ENCODE measurements at regions not wholly inside any gene's neighbourhood (a gene's known extent, or its start where the extent isn't known, plus 50 kb on each side); places are given as distances from the start of the nearest gene placed in this dataset.

DNA sequence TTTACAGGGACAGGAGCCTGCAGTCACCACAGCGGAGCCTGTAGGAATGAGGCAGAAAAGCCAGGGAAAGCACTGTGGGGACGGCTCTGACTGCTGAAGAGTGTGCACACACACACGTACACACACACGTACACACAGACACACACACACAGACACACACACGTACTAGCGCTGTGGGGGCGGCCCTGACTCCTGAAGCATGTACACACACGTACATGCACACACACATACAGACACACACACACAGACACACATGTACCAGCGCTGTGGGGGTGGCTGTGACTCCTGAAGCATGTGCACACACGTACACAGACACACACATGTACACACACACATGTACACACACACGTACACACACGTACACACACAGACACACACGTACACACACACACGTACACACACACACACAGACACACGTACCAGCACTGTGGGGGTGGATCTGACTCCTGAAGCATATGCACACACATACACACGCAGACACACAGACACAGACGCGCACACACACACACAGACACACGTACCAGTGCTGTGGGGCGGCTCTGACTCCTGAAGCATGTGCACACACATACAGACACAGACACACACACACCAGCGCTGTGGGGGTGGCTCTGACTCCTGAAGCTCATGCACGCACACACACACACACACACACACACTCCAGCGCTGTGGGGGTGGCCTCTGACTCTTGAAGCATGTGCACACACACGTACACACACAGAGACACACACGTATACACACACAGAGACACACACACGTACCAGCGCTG is 127.3 kb downstream of the DLL1 start:
- TF ChIP-seq TAF1 (IDR thresholded peaks at IDR 0.05; ENCODE audit: borderline replicate concordance, insufficient read depth, low read length) (no peak), POLR2AphosphoS5 (IDR thresholded peaks at IDR 0.05; ENCODE audit: low read depth, low read length) (no peak), FOXP2 (optimal IDR thresholded peaks at IDR 0.05; ENCODE audit: borderline replicate concordance, extremely low read depth, extremely low read length, insufficient read depth) (no peak), SIN3A (IDR thresholded peaks at IDR 0.05; ENCODE audit: borderline replicate concordance, insufficient read depth, low read length) (no peak)
- TF ChIP-seq, protein P1, sequence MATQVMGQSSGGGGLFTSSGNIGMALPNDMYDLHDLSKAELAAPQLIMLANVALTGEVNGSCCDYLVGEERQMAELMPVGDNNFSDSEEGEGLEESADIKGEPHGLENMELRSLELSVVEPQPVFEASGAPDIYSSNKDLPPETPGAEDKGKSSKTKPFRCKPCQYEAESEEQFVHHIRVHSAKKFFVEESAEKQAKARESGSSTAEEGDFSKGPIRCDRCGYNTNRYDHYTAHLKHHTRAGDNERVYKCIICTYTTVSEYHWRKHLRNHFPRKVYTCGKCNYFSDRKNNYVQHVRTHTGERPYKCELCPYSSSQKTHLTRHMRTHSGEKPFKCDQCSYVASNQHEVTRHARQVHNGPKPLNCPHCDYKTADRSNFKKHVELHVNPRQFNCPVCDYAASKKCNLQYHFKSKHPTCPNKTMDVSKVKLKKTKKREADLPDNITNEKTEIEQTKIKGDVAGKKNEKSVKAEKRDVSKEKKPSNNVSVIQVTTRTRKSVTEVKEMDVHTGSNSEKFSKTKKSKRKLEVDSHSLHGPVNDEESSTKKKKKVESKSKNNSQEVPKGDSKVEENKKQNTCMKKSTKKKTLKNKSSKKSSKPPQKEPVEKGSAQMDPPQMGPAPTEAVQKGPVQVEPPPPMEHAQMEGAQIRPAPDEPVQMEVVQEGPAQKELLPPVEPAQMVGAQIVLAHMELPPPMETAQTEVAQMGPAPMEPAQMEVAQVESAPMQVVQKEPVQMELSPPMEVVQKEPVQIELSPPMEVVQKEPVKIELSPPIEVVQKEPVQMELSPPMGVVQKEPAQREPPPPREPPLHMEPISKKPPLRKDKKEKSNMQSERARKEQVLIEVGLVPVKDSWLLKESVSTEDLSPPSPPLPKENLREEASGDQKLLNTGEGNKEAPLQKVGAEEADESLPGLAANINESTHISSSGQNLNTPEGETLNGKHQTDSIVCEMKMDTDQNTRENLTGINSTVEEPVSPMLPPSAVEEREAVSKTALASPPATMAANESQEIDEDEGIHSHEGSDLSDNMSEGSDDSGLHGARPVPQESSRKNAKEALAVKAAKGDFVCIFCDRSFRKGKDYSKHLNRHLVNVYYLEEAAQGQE (IDR thresholded peaks at IDR 0.05; ENCODE audit: insufficient read depth in 1 of 2, low read depth in 2 of 2, low read length in 2 of 2): no peak

DNA sequence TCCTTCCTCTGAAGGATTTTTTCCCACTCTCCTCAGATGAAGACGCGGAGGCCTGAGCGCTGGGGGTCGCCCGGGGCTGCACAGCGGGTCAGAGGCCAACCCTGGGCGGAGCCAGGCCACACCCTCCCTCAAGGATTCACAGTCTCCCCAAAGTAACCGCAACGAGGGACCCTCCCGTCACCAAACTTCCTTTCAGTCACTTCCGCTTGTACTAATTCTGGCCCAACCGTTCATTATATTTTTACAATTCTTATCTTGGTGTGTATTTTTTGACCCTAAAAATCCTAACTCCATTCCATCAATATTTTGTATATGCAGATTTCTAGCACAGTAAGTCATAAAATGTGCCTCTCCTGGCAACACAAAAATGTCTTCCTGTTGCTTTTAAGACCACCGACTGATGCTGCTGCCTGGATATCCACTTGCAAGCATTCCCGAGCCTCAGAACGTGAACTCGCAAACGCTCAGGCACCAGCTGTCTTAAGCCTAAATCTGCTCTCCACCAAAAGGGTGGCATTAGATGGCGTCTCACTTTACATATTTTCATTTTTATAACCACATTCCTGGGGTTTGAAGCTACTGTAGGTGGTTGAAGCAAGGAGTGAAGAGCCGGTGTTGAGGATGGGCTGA is 128.0 kb downstream of the DLL1 start:
- TF ChIP-seq POLR2AphosphoS5 (IDR thresholded peaks at IDR 0.05; ENCODE audit: low read depth, low read length) (no peak), SIN3A (IDR thresholded peaks at IDR 0.05; ENCODE audit: borderline replicate concordance, insufficient read depth, low read length) (no peak), FOXP2 (optimal IDR thresholded peaks at IDR 0.05; ENCODE audit: borderline replicate concordance, extremely low read depth, extremely low read length, insufficient read depth) (no peak), TAF1 (IDR thresholded peaks at IDR 0.05; ENCODE audit: borderline replicate concordance, insufficient read depth, low read length) (no peak)
- TF ChIP-seq, protein P1 (IDR thresholded peaks at IDR 0.05; ENCODE audit: insufficient read depth in 1 of 2, low read depth in 2 of 2, low read length in 2 of 2): no peak

DNA sequence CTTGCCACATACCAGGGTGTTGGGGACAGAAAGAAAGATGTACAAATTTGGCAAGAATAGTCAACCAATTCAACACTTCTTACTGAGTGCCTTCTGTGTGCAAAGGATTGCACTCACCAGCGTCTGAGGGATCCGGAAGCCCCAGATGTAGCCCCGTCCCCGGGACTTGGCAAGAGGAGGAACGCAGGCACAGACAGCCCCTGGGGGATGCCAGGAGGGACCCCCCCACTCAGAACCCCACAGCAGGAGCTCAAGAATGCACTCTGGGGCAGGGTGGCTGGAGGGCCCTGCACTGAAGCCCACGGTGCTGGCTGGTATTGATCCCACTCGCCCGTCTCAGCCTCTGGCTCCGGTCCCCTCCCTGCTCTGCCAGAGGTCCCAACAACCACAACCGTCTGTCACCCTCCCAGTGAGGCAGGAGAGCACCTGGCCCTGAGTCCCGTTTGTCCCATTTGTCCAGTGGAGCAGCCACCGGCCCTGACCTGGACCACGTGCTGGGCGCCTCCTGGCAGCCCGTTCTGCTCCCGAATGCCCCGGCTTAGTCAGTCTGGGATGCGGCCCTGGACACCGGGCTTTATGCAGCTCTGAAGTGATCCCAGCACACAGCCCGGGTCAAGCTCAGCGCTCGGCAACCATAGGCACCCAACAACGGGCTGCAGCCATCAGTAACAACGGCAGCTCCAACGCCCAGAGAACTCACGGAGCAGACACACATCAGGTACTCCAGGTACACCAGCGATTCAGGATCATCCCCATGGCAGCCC is 128.7 kb downstream of the DLL1 start:
- TF ChIP-seq FOXP2 (optimal IDR thresholded peaks at IDR 0.05; ENCODE audit: borderline replicate concordance, extremely low read depth, extremely low read length, insufficient read depth): no peak
- no peak for TF ChIP-seq SIN3A (IDR thresholded peaks at IDR 0.05; ENCODE audit: borderline replicate concordance, insufficient read depth, low read length)
- TF ChIP-seq, protein P1 (IDR thresholded peaks at IDR 0.05; ENCODE audit: insufficient read depth in 1 of 2, low read depth in 2 of 2, low read length in 2 of 2): no peak
- no peak for TF ChIP-seq TAF1 (IDR thresholded peaks at IDR 0.05; ENCODE audit: borderline replicate concordance, insufficient read depth, low read length)
- no peak for TF ChIP-seq POLR2AphosphoS5 (IDR thresholded peaks at IDR 0.05; ENCODE audit: low read depth, low read length)

DNA sequence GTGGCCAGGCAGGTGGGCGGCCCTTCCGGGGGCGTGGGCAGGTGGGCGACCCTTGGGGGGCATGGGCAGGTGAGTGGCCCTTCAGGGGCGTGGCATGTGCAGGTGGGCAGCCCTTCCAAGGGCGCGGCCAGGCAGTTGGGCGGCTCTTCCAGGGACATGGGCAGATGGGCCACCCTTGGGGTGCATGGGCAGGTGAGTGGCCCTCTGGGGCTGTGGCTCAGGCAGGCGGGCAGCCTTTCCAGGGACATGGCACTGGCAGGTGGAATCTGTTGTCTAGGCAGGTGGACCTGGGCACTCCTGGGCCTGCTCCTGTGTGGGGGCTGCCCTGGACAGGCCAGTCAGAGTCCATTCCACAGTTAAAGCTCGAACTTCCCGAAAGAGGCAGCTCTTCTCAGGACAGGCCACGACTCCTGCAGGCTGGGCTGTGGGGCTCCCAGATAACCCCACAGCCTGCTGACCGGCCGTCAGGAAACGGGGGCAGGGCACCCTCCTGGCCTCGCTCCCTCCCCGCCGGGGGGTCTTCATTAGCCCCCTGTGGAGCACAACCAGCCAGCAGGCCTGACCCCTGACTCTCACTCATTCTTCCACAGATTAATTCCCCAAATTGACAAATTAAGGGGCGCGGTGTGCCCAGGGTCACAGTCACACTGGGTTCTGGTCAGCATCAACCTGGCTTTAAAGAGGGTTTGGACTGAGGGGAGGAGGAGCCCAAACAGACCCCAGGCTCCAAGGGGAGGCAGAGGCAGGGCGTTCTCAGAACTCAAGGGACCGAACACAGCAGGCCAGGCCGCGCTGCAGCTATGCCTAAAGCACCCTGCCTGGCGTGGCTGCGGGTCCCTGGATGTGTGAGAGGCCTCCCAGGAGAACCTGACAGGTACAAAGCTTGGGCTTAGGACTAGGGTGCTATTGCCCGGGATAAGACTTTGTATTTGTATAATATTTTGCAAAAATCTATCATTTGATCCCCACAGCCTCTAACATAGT is 130.0 kb downstream of the DLL1 start:
- no peak for TF ChIP-seq POLR2AphosphoS5 (IDR thresholded peaks at IDR 0.05; ENCODE audit: low read depth, low read length)
- no peak for TF ChIP-seq FOXP2 (optimal IDR thresholded peaks at IDR 0.05; ENCODE audit: borderline replicate concordance, extremely low read depth, extremely low read length, insufficient read depth)
- no peak for TF ChIP-seq TAF1 (IDR thresholded peaks at IDR 0.05; ENCODE audit: borderline replicate concordance, insufficient read depth, low read length)
- no peak for TF ChIP-seq SIN3A (IDR thresholded peaks at IDR 0.05; ENCODE audit: borderline replicate concordance, insufficient read depth, low read length)
- TF ChIP-seq, protein P1 (IDR thresholded peaks at IDR 0.05; ENCODE audit: insufficient read depth in 1 of 2, low read depth in 2 of 2, low read length in 2 of 2): no peak
